ENCODE measurements at regions not wholly inside any gene's neighbourhood (a gene's known extent, or its start where the extent isn't known, plus 50 kb on each side); places are given as distances from the start of the nearest gene placed in this dataset.

DNA sequence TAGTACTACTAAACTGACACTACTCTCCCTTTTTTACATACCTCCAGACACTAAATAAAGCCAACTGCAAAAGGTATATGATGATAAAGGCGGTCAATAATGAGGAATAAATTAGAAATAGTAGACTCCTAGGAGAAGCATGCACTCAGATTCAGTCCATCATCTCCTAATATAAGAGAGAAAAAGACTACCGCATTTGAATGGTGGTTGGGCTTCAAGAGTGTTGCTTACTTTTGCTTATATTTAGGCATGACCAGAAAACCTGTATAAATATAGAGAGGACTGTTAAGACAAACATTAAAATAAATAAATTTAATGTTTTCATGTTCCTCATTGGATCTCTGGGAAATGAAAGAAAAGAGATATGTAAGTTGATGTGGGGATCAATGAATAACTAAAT is 1137.0 kb downstream of the FAM181B start:
- Mint-ChIP-seq H3K27me3 (ENCODE audit: insufficient read depth, low read depth) (no peaks in the 10 kb centered on the region), H3K4me3 (no peak overlapping the region), H3K27ac (no peak overlapping the region), H3K9me3 (no peaks in the 10 kb centered on the region), H3K36me3 (no peaks in the 10 kb centered on the region), H3K4me1 (peaks cover 4% of the 10 kb centered on the region)
- DNase-seq (ENCODE audit: low spot score) = no peak
- H3K27me3 ChIP-seq = no peaks in the 10 kb centered on the region
- no peak overlapping the region for H2AFZ ChIP-seq (replicated peaks)
- no peak overlapping the region for H3K4me3 ChIP-seq
- TF ChIP-seq, protein P1, sequence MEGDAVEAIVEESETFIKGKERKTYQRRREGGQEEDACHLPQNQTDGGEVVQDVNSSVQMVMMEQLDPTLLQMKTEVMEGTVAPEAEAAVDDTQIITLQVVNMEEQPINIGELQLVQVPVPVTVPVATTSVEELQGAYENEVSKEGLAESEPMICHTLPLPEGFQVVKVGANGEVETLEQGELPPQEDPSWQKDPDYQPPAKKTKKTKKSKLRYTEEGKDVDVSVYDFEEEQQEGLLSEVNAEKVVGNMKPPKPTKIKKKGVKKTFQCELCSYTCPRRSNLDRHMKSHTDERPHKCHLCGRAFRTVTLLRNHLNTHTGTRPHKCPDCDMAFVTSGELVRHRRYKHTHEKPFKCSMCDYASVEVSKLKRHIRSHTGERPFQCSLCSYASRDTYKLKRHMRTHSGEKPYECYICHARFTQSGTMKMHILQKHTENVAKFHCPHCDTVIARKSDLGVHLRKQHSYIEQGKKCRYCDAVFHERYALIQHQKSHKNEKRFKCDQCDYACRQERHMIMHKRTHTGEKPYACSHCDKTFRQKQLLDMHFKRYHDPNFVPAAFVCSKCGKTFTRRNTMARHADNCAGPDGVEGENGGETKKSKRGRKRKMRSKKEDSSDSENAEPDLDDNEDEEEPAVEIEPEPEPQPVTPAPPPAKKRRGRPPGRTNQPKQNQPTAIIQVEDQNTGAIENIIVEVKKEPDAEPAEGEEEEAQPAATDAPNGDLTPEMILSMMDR (IDR thresholded peaks at IDR 0.05) = no peak
- no peak for TF ChIP-seq EZH2 (IDR thresholded peaks at IDR 0.05)
- no peaks in the 10 kb centered on the region for H3F3A ChIP-seq (ENCODE audit: low read depth)
- no peaks in the 10 kb centered on the region for H3K79me2 ChIP-seq (ENCODE audit: low read depth)
- no peaks in the 10 kb centered on the region for H3K4me1 ChIP-seq
- no peaks in the 10 kb centered on the region for H3K9me3 ChIP-seq (ENCODE audit: low read depth)
- H3K4me2 ChIP-seq = no peak overlapping the region
- no peaks in the 10 kb centered on the region for H3K36me3 ChIP-seq
- no peak overlapping the region for H3K27ac ChIP-seq
- no peaks in the 10 kb centered on the region for H4K20me1 ChIP-seq (ENCODE audit: low read depth)
- no peak overlapping the region for H3K9ac ChIP-seq

DNA sequence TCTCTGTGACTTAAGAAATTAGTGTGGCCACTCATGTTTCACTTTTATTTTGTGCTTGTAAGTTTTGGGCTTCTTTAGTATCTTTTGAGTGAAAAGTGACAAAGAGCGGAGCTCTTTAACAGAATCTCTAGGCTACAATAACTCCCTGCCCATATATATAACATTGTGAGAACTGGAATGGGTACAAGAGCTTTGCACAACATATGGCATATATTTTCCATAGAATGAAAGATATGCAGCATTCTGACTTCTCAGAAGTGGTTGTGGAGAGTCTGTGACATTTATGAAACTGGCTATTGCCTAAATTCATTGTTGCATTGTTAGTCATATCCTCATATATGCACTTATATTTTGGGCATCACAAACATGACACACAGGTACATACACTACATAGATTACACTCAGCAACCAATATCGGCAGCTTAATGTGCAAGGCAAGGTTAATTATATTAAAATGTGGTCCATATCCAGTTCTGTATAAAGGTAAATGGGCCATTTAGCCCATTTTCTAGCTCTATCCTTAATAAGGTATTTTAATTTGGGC is 1148.2 kb downstream of the FAM181B start:
- TF ChIP-seq, protein P1 (IDR thresholded peaks at IDR 0.05) = no peak
- TF ChIP-seq EZH2phosphoT487 (IDR thresholded peaks at IDR 0.05) (no peak), EZH2 (IDR thresholded peaks at IDR 0.05) (no peak)
- no peaks in the 10 kb centered on the region for H3F3A ChIP-seq (ENCODE audit: low read depth)
- DNase-seq (ENCODE audit: low spot score) = no peak
- H2AFZ ChIP-seq (replicated peaks) = no peak overlapping the region
- H3K27me3 Mint-ChIP-seq (ENCODE audit: insufficient read depth, low read depth) = peaks cover 2% of the 10 kb centered on the region
- H3K4me1 Mint-ChIP-seq = no peaks in the 10 kb centered on the region
- H3K27ac ChIP-seq = no peak overlapping the region
- no peak overlapping the region for H3K4me3 Mint-ChIP-seq
- H3K36me3 Mint-ChIP-seq = no peaks in the 10 kb centered on the region
- H3K4me3 ChIP-seq = no peak overlapping the region
- no peaks in the 10 kb centered on the region for H4K20me1 ChIP-seq (ENCODE audit: low read depth)
- H3K9me3 ChIP-seq (ENCODE audit: low read depth) = no peaks in the 10 kb centered on the region
- no peaks in the 10 kb centered on the region for H3K36me3 ChIP-seq
- no peak overlapping the region for H3K4me2 ChIP-seq
- no peaks in the 10 kb centered on the region for H3K79me2 ChIP-seq (ENCODE audit: low read depth)
- no peak overlapping the region for H3K9ac ChIP-seq
- no peak overlapping the region for H3K27ac Mint-ChIP-seq
- H3K4me1 ChIP-seq = no peaks in the 10 kb centered on the region
- no peaks in the 10 kb centered on the region for H3K27me3 ChIP-seq
- no peaks in the 10 kb centered on the region for H3K9me3 Mint-ChIP-seq

DNA sequence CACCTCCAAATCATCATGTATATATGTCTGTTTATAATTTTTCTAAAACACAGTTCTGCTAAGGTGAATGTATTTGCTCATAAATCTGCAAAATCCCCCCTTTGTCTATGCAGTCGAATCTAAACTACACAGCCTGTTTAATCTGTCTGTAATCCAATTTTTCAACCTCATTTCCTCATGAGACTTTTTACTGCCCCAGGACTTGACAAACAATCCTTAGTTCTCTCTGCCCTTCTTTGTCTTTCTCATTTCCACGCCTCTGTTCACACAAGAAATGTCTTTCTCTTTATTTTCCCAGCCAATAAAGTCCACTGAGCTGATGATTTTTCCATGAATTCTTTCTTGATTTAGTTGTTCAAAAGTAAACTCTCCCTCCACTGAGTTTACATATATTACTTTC is 1154.3 kb downstream of the FAM181B start:
- no peak overlapping the region for H3K9ac ChIP-seq
- no peaks in the 10 kb centered on the region for H3K9me3 ChIP-seq (ENCODE audit: low read depth)
- no peak overlapping the region for H3K27ac ChIP-seq
- no peaks in the 10 kb centered on the region for H3K27me3 Mint-ChIP-seq (ENCODE audit: insufficient read depth, low read depth)
- DNase-seq (ENCODE audit: low spot score) = peak; percentile 3
- H3K4me3 Mint-ChIP-seq = no peak overlapping the region
- no peaks in the 10 kb centered on the region for H4K20me1 ChIP-seq (ENCODE audit: low read depth)
- H3K27ac Mint-ChIP-seq = no peak overlapping the region
- H3F3A ChIP-seq (ENCODE audit: low read depth) = no peaks in the 10 kb centered on the region
- H3K27me3 ChIP-seq = no peaks in the 10 kb centered on the region
- no peak overlapping the region for H3K4me2 ChIP-seq
- H2AFZ ChIP-seq (replicated peaks) = no peak overlapping the region
- H3K36me3 ChIP-seq = no peaks in the 10 kb centered on the region
- no peaks in the 10 kb centered on the region for H3K9me3 Mint-ChIP-seq
- H3K4me1 ChIP-seq = no peaks in the 10 kb centered on the region
- TF ChIP-seq EZH2phosphoT487 (IDR thresholded peaks at IDR 0.05) (no peak), EZH2 (IDR thresholded peaks at IDR 0.05) (no peak)
- TF ChIP-seq, protein P1 (IDR thresholded peaks at IDR 0.05) = no peak
- peaks cover 2% of the 10 kb centered on the region for H3K4me1 Mint-ChIP-seq
- H3K79me2 ChIP-seq (ENCODE audit: low read depth) = no peaks in the 10 kb centered on the region
- H3K4me3 ChIP-seq = no peak overlapping the region
- H3K36me3 Mint-ChIP-seq = no peaks in the 10 kb centered on the region

Measured in neural progenitor cell (in vitro differentiated cells).